Duodenal mucosa (tissue), 2 donors: ENCODE measurements at regions not wholly inside any gene's neighbourhood (a gene's known extent, or its start where the extent isn't known, plus 50 kb on each side); places are given as distances from the start of the nearest gene placed in this dataset.

ENCODE experiments used
- H3K27ac ChIP-seq: one replicate; pipeline ENCODE4 v1.7.0; 2013; ENCODE audit warnings: low read depth, low read length
- H3K27me3 ChIP-seq, 2 donors: one replicate each; pipeline ENCODE4 v1.7.0; 2013; ENCODE audit warnings: low read length in 2 of 2, control low read depth in 1 of 2; ENCODE audit not compliant: insufficient read depth in 2 of 2, control insufficient read depth in 1 of 2
- H3K36me3 ChIP-seq, 2 donors: one replicate each; pipeline ENCODE4 v1.7.0; 2013; ENCODE audit warnings: low read length in 2 of 2, control low read depth in 1 of 2; ENCODE audit not compliant: insufficient read depth in 2 of 2, control insufficient read depth in 1 of 2
- H3K4me1 ChIP-seq, 2 donors: one replicate each; pipeline ENCODE4 v1.7.0; 2013; ENCODE audit warnings: low read length in 2 of 2, control low read depth in 1 of 2; ENCODE audit not compliant: insufficient read depth in 2 of 2, control insufficient read depth in 1 of 2
- H3K4me3 ChIP-seq, 2 donors: one replicate each; pipeline ENCODE4 v1.7.0; 2013; ENCODE audit warnings: low read length in 2 of 2, low read depth in 1 of 2
- H3K9ac ChIP-seq, 2 donors: one replicate each; pipeline ENCODE4 v1.7.0; 2013; ENCODE audit warnings: low read length in 2 of 2, low read depth in 1 of 2
- H3K9me3 ChIP-seq, 2 donors: one replicate each; pipeline ENCODE4 v1.7.0; 2013; ENCODE audit warnings: low read length in 2 of 2, control low read depth in 1 of 2; ENCODE audit not compliant: control insufficient read depth in 1 of 2

GRCh38 chr17:73720187-73720834 is 76.1 kb upstream of the SDK2 start:
- H3K27me3 ChIP-seq: peaks cover 0 to 4% of the 10 kb centered on the region in 2 donors
- H3K36me3 ChIP-seq: no peaks in the 10 kb centered on the region
- H3K4me3 ChIP-seq: no peak overlapping the region
- no peaks in the 10 kb centered on the region for H3K9me3 ChIP-seq
- no peak overlapping the region for H3K27ac ChIP-seq
- no peak overlapping the region for H3K9ac ChIP-seq
- peaks cover 8 to 15% of the 10 kb centered on the region in 2 donors for H3K4me1 ChIP-seq

DNA sequence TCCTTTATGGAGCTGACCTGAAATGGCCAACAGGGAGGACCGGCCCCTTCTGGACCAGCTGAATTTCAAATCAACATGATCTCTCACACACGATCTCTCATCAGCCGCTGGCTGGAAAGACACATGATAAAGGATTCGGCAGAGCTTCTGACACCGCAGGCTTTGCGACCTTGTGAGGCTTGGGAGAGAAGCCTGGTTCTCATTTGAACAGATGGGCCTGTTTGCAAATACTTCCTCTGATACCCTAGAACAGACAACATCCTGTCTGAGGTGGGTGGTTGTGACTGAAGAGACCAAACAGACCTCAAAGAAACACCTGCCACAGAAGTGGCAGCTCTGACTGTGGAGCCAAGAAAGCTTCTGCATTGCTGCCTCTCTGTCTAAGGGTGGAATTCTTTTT is 77.9 kb upstream of the SDK2 start:
- H3K4me3 ChIP-seq: no peak overlapping the region
- H3K4me1 ChIP-seq: peaks cover 8 to 15% of the 10 kb centered on the region in 2 donors
- H3K27ac ChIP-seq: no peak overlapping the region
- H3K9ac ChIP-seq: no peak overlapping the region
- no peaks in the 10 kb centered on the region for H3K9me3 ChIP-seq
- peaks cover 0 to 4% of the 10 kb centered on the region in 2 donors for H3K27me3 ChIP-seq
- H3K36me3 ChIP-seq: no peaks in the 10 kb centered on the region

- no peaks in the 10 kb centered on the region for H3K36me3 ChIP-seq
- peaks cover 4 to 15% of the 10 kb centered on the region in 2 donors for H3K4me1 ChIP-seq
- H3K27ac ChIP-seq: no peak overlapping the region
- peaks cover 0 to 4% of the 10 kb centered on the region in 2 donors for H3K27me3 ChIP-seq
- H3K4me3 ChIP-seq: no peak overlapping the region
- H3K9ac ChIP-seq: no peak overlapping the region
- H3K9me3 ChIP-seq: no peaks in the 10 kb centered on the region
These were observed 79.1 kb upstream of the SDK2 start for GRCh38 chr17:73723317-73723716.

DNA sequence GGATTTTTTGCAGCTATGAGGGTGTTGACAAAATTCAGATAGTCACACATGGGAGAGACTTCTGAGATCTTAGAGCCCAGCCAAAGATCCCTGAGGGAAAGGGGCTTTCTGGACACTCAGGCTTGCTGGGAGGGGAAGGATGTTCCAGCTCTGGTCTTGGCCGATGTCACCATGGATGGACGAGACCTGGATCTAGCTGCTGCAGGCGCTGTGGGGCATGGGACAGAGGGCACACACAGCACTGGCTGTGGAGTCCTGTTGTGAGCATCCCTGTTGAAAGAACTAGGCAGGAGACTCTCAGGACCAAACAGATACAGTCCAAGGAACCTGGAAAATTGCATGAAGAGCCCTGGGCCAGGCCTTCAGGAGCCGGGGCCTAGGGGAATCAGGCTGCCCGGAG is 80.1 kb upstream of the SDK2 start:
- Histone ChIP-seq H3K9ac (no peak overlapping the region), H3K36me3 (no peaks in the 10 kb centered on the region)

GRCh38 chr17:73724990-73725389 is 80.7 kb upstream of the SDK2 start:
- Histone ChIP-seq H3K4me1 (peaks cover 0 to 3% of the 10 kb centered on the region in 2 donors), H3K36me3 (no peaks in the 10 kb centered on the region), H3K4me3 (no peak overlapping the region), H3K27ac (no peak overlapping the region), H3K9me3 (no peaks in the 10 kb centered on the region), H3K27me3 (peaks cover 0 to 4% of the 10 kb centered on the region in 2 donors), H3K9ac (no peak overlapping the region)

More for the DNA sequence above, 80.1 kb upstream of the SDK2 start:
- Histone ChIP-seq H3K4me1 (peaks cover 0 to 5% of the 10 kb centered on the region in 2 donors), H3K27ac (no peak overlapping the region), H3K4me3 (no peak overlapping the region), H3K9me3 (no peaks in the 10 kb centered on the region), H3K27me3 (peaks cover 0 to 4% of the 10 kb centered on the region in 2 donors)

- peaks cover 0 to 4% of the 10 kb centered on the region in 2 donors for H3K27me3 ChIP-seq
- H3K4me1 ChIP-seq: no peaks in the 10 kb centered on the region
- H3K27ac ChIP-seq: no peak overlapping the region
- no peaks in the 10 kb centered on the region for H3K36me3 ChIP-seq
- peaks cover 0 to 9% of the 10 kb centered on the region in 2 donors for H3K9me3 ChIP-seq
- H3K4me3 ChIP-seq: no peak overlapping the region
- H3K9ac ChIP-seq: no peak overlapping the region
These were observed 81.7 kb upstream of the SDK2 start for GRCh38 chr17:73725794-73726515.

GRCh38 chr17:73727941-73728340 is 83.7 kb upstream of the SDK2 start:
- no peak overlapping the region for H3K27ac ChIP-seq
- H3K4me3 ChIP-seq: no peak overlapping the region
- peaks cover 2 to 4% of the 10 kb centered on the region in 2 donors for H3K27me3 ChIP-seq
- H3K9me3 ChIP-seq: peaks cover 0 to 13% of the 10 kb centered on the region in 2 donors
- no peaks in the 10 kb centered on the region for H3K36me3 ChIP-seq
- H3K4me1 ChIP-seq: no peaks in the 10 kb centered on the region
- H3K9ac ChIP-seq: no peak overlapping the region

GRCh38 chr17:73729101-73729500 is 84.9 kb upstream of the SDK2 start:
- H3K27me3 ChIP-seq: peaks cover 8 to 10% of the 10 kb centered on the region in 2 donors
- H3K36me3 ChIP-seq: no peaks in the 10 kb centered on the region
- no peak overlapping the region for H3K27ac ChIP-seq
- peaks cover 0 to 13% of the 10 kb centered on the region in 2 donors for H3K9me3 ChIP-seq
- H3K9ac ChIP-seq: no peak overlapping the region
- H3K4me1 ChIP-seq: no peaks in the 10 kb centered on the region
- H3K4me3 ChIP-seq: no peak overlapping the region

- Histone ChIP-seq H3K27me3 (peaks cover 8 to 10% of the 10 kb centered on the region in 2 donors), H3K27ac (no peak overlapping the region), H3K9ac (no peak overlapping the region), H3K9me3 (peaks cover 0 to 13% of the 10 kb centered on the region in 2 donors), H3K36me3 (no peaks in the 10 kb centered on the region), H3K4me1 (no peaks in the 10 kb centered on the region), H3K4me3 (no peak overlapping the region)
These were observed 87.5 kb upstream of the SDK2 start for GRCh38 chr17:73731733-73732132.

GRCh38 chr17:73733517-73733916 is 89.3 kb upstream of the SDK2 start:
- Histone ChIP-seq H3K4me1 (no peaks in the 10 kb centered on the region), H3K9me3 (peaks cover 0 to 13% of the 10 kb centered on the region in 2 donors), H3K9ac (no peak overlapping the region), H3K27ac (no peak overlapping the region), H3K27me3 (peaks cover 9 to 13% of the 10 kb centered on the region in 2 donors), H3K4me3 (no peak overlapping the region), H3K36me3 (no peaks in the 10 kb centered on the region)
